ENCODE measurements at regions not wholly inside any gene's neighbourhood (a gene's known extent, or its start where the extent isn't known, plus 50 kb on each side); places are given as distances from the start of the nearest gene placed in this dataset.
"Not testable (repeated sequence)": the region's sequence is repeated elsewhere in the genome, so short reads cannot be mapped to it uniquely, and the experiment has no call there.

DNA sequence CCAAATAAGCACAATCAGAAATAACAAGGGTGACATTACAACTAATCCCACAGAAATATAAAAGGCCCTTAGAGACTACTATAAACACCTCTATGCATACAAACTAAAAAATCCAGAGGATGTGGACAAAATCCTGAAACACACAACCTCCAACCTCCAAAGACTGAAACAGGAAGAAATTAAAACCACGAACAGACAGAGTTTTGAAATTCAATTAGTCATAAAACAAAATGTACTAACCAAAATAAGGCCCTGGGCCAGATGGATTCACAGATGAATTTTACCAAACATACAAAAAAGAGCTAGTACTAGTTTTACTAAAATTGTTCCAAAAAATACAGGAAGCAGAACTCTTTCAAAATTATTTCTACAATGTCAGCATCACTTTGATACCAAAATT lies 1043.6 kb downstream of the DIPK2A start:
- TF ChIP-seq EZH2 (IDR thresholded peaks at IDR 0.05; ENCODE audit: borderline replicate concordance, low read depth, low read length, poor library complexity, severe bottlenecking): no peak
- TF ChIP-seq CTCF (conservative IDR thresholded peaks at IDR 0.05; ENCODE audit: low read depth, low read length): no peak
- BruUV-seq (replicated peaks): no TSS peak
- no peaks in the 10 kb centered on the region for H3K9me3 ChIP-seq (ENCODE audit: low read depth, low read length, poor library complexity, severe bottlenecking)
- no peak overlapping the region for H3K27ac ChIP-seq (ENCODE audit: low read depth, low read length, poor library complexity, severe bottlenecking)
- no peak for DNase-seq (ENCODE audit: low spot score)
- ChIA-PET CTCF (no interaction called here), POLR2A (ENCODE audit: low non-redundant PET) (no interaction called here)
- H3K4me3 ChIP-seq (ENCODE audit: low read depth, low read length, poor library complexity, severe bottlenecking): no peak overlapping the region
- H3K27me3 ChIP-seq (replicated peaks; ENCODE audit: insufficient read depth, low read depth, low read length, poor library complexity): no peaks in the 10 kb centered on the region
- H3K36me3 ChIP-seq (ENCODE audit: insufficient read depth, low read length, poor library complexity, severe bottlenecking): no peaks in the 10 kb centered on the region
- H3K4me1 ChIP-seq (ENCODE audit: insufficient read depth, low read length, poor library complexity, severe bottlenecking): no peaks in the 10 kb centered on the region
- intact Hi-C loops (cut with micrococcal nuclease; ENCODE audit: unreplicated experiment): no loop called here

DNA sequence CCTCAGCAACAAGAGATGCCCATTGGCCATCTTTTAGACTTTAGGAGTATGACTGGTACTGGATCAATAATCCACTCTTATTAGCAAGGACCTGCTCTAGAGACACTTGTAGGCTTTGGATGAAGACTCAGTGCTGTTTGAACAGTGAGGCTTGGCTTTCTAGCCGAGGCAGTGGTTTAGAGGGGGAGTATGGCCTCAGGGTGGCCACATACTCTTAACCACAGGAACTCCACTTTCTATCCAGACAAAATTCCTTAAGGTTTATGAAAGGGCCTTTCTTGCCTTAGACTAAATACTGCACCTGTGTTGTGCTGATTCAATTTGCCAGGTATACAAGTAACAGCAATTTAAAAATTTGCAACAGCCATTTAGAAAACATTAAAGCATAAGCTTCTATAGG lies 1046.3 kb downstream of the DIPK2A start:
- no peaks in the 10 kb centered on the region for H3K9me3 ChIP-seq (ENCODE audit: low read depth, low read length, poor library complexity, severe bottlenecking)
- intact Hi-C loops (cut with micrococcal nuclease; ENCODE audit: unreplicated experiment): no loop called here
- no peaks in the 10 kb centered on the region for H3K36me3 ChIP-seq (ENCODE audit: insufficient read depth, low read length, poor library complexity, severe bottlenecking)
- no peak overlapping the region for H3K4me3 ChIP-seq (ENCODE audit: low read depth, low read length, poor library complexity, severe bottlenecking)
- no peak for TF ChIP-seq EZH2 (IDR thresholded peaks at IDR 0.05; ENCODE audit: borderline replicate concordance, low read depth, low read length, poor library complexity, severe bottlenecking)
- H3K27ac ChIP-seq (ENCODE audit: low read depth, low read length, poor library complexity, severe bottlenecking): no peak overlapping the region
- H3K27me3 ChIP-seq (replicated peaks; ENCODE audit: insufficient read depth, low read depth, low read length, poor library complexity): no peaks in the 10 kb centered on the region
- H3K4me1 ChIP-seq (ENCODE audit: insufficient read depth, low read length, poor library complexity, severe bottlenecking): no peaks in the 10 kb centered on the region
- DNase-seq (ENCODE audit: low spot score): no peak
- no TSS peak for BruUV-seq (replicated peaks)
- ChIA-PET POLR2A (ENCODE audit: low non-redundant PET) (no interaction called here), CTCF (no interaction called here)

DNA sequence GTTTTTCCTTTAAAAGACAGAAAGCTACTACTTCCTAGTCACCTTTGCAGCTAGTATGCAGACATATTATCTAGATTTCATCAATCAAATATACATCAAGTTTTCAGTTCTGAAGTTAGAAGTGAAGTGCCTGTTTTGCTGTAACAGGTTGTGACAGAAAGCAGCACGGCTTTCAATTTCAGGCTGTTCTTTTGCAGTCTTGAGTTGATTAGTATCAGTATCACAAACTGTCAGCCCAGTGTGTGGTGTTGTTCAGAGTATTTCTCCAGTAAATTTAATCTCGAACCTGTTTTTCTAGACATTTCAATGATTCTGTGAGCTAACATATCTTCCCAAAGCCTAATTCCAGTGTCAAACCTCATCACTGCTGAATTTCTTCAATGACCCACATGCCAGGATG lies 1050.8 kb downstream of the DIPK2A start:
- H3K27me3 ChIP-seq (replicated peaks; ENCODE audit: insufficient read depth, low read depth, low read length, poor library complexity): no peaks in the 10 kb centered on the region
- no peak overlapping the region for H3K27ac ChIP-seq (ENCODE audit: low read depth, low read length, poor library complexity, severe bottlenecking)
- no peaks in the 10 kb centered on the region for H3K4me1 ChIP-seq (ENCODE audit: insufficient read depth, low read length, poor library complexity, severe bottlenecking)
- no peak for DNase-seq (ENCODE audit: low spot score)
- no TSS peak for BruUV-seq (replicated peaks)
- intact Hi-C loops (cut with micrococcal nuclease; ENCODE audit: unreplicated experiment): no loop called here
- ChIA-PET POLR2A (ENCODE audit: low non-redundant PET) (no interaction called here), CTCF (no interaction called here)
- no peaks in the 10 kb centered on the region for H3K9me3 ChIP-seq (ENCODE audit: low read depth, low read length, poor library complexity, severe bottlenecking)
- no peak overlapping the region for H3K4me3 ChIP-seq (ENCODE audit: low read depth, low read length, poor library complexity, severe bottlenecking)
- no peak for TF ChIP-seq EZH2 (IDR thresholded peaks at IDR 0.05; ENCODE audit: borderline replicate concordance, low read depth, low read length, poor library complexity, severe bottlenecking)
- no peak for TF ChIP-seq CTCF (conservative IDR thresholded peaks at IDR 0.05; ENCODE audit: low read depth, low read length)
- H3K36me3 ChIP-seq (ENCODE audit: insufficient read depth, low read length, poor library complexity, severe bottlenecking): no peaks in the 10 kb centered on the region

GRCh38 chr3:145024700-145025099 lies 1053.1 kb downstream of the DIPK2A start:
- H3K36me3 ChIP-seq (ENCODE audit: insufficient read depth, low read length, poor library complexity, severe bottlenecking): no peaks in the 10 kb centered on the region
- POLR2A ChIA-PET (ENCODE audit: low non-redundant PET): no interaction called here

DNA sequence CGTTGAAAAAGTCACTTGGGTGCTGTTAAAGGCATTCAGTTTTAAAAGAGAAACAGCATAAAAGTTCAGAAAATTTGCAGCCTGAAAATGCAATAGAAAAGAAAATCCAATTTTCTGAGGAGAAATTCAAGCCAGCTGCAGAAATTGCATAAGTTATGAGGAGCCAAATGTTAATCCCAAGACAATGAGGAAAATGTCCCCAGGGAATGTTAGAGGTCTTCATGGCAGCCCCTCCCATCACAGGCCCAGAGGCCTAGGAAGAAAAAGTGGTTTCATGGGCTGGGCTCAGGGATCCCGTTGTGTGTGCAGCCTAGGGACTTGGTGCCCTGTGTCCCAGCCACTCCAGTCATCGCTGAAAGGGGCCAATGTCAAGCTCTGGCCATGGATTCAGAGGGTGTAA lies 1055.6 kb downstream of the DIPK2A start:
- BruUV-seq (replicated peaks); CTCF ChIA-PET; intact Hi-C loops (cut with micrococcal nuclease; ENCODE audit: unreplicated experiment); H3K36me3 ChIP-seq (ENCODE audit: insufficient read depth, low read length, poor library complexity, severe bottlenecking); H3K9me3 ChIP-seq (ENCODE audit: low read depth, low read length, poor library complexity, severe bottlenecking); H3K4me3 ChIP-seq (ENCODE audit: low read depth, low read length, poor library complexity, severe bottlenecking); H3K4me1 ChIP-seq (ENCODE audit: insufficient read depth, low read length, poor library complexity, severe bottlenecking); H3K27me3 ChIP-seq (replicated peaks; ENCODE audit: insufficient read depth, low read depth, low read length, poor library complexity); H3K27ac ChIP-seq (ENCODE audit: low read depth, low read length, poor library complexity, severe bottlenecking); POLR2A ChIA-PET (ENCODE audit: low non-redundant PET): not testable (repeated sequence)
- DNase-seq (ENCODE audit: low spot score): peak; percentile 53

More at GRCh38 chr3:145024700-145025099, 1053.1 kb downstream of the DIPK2A start:
- Histone ChIP-seq H3K9me3 (ENCODE audit: low read depth, low read length, poor library complexity, severe bottlenecking) (no peaks in the 10 kb centered on the region), H3K4me1 (ENCODE audit: insufficient read depth, low read length, poor library complexity, severe bottlenecking) (no peaks in the 10 kb centered on the region), H3K4me3 (ENCODE audit: low read depth, low read length, poor library complexity, severe bottlenecking) (no peak overlapping the region), H3K27me3 (replicated peaks; ENCODE audit: insufficient read depth, low read depth, low read length, poor library complexity) (no peaks in the 10 kb centered on the region), H3K27ac (ENCODE audit: low read depth, low read length, poor library complexity, severe bottlenecking) (no peak overlapping the region)
- intact Hi-C loops (cut with micrococcal nuclease; ENCODE audit: unreplicated experiment): no loop called here
- TF ChIP-seq CTCF (conservative IDR thresholded peaks at IDR 0.05; ENCODE audit: low read depth, low read length) (no peak), EZH2 (IDR thresholded peaks at IDR 0.05; ENCODE audit: borderline replicate concordance, low read depth, low read length, poor library complexity, severe bottlenecking) (no peak)
- CTCF ChIA-PET: no interaction called here
- no peak for DNase-seq (ENCODE audit: low spot score)
- BruUV-seq (replicated peaks): no TSS peak

Measured in A673 (cell line).